HG02678 (cell line): ENCODE measurements at regions not wholly inside any gene's neighbourhood (a gene's known extent, or its start where the extent isn't known, plus 50 kb on each side); places are given as distances from the start of the nearest gene placed in this dataset.

ENCODE experiments used
- ATAC-seq: cut with Tn5 transposase; IDR thresholded peaks from one replicate; pipeline ENCODE4 v1.9.1; 2021; ENCODE audit warnings: mild to moderate bottlenecking, moderate library complexity; ENCODE audit not compliant: unreplicated experiment

- no peak for ATAC-seq
Observed at GRCh38 chr3:27935492-27935891, 213.4 kb upstream of the EOMES start.

DNA sequence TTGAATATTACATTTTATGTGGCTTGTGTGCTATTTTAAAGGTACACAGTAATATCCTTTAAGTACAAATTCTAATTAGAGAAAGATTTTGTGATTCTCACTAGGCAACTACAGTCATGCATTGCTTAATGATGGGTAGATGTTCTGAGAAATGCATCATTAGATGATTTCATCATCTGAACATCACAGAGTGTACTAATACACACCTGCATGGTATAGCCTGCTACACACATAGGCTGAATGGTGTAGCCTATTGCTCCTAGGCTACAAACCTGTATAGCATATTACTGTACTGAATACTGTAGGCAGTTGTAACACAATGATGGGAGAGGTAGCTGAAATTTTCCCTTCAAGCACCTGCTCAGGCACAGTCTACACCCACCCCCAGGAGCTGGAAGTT lies 217.4 kb upstream of the EOMES start:
- no peak for ATAC-seq

DNA sequence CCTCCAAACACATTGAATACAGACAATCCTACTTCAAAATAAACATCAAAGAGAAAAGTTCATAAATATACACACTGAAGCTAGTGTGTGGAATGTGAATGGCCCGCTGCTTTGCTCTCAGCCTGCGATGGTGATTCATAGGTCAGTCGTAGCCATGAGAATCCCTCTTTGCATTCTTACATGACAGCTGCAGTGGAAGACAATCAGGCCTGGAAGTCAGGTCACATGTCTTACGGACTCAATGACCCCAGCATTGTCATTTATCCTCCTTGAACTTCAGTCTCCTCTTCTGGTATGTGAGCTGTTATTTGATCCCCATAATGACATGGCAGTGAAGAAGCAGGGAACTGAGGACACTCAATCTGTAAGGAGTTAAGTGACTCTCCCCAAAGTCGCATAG lies 217.8 kb upstream of the EOMES start:
- ATAC-seq: no peak

GRCh38 chr3:27943106-27943505 lies 221.0 kb upstream of the EOMES start:
- no peak for ATAC-seq

GRCh38 chr3:27945229-27945628 lies 223.1 kb upstream of the EOMES start:
- no peak for ATAC-seq

DNA sequence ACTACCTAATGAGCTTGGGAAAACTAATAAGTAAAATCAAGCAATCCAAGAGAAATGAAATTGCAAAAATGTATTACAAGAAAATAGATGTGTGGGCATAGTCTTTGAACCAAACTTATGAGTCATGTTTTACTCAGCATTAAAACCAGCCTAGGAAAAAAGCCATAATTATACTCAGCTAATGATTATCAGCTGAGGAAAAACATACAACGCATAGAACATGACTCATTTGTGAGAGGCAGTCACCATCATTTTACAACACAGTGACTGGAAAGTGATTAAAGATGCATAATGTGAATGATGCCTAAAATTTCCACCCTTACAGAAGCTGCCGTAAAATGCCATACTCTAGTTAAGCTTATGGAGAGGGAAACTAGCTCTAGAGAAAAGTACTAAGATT lies 238.0 kb upstream of the EOMES start:
- no peak for ATAC-seq

GRCh38 chr3:27963519-27963918 lies 241.4 kb upstream of the EOMES start:
- ATAC-seq: no peak

GRCh38 chr3:27971600-27971999 lies 249.5 kb upstream of the EOMES start:
- no peak for ATAC-seq

- no peak for ATAC-seq
Observed at GRCh38 chr3:27976933-27977332, 254.8 kb upstream of the EOMES start.

GRCh38 chr3:27978440-27978839 lies 256.3 kb upstream of the EOMES start:
- ATAC-seq: no peak

DNA sequence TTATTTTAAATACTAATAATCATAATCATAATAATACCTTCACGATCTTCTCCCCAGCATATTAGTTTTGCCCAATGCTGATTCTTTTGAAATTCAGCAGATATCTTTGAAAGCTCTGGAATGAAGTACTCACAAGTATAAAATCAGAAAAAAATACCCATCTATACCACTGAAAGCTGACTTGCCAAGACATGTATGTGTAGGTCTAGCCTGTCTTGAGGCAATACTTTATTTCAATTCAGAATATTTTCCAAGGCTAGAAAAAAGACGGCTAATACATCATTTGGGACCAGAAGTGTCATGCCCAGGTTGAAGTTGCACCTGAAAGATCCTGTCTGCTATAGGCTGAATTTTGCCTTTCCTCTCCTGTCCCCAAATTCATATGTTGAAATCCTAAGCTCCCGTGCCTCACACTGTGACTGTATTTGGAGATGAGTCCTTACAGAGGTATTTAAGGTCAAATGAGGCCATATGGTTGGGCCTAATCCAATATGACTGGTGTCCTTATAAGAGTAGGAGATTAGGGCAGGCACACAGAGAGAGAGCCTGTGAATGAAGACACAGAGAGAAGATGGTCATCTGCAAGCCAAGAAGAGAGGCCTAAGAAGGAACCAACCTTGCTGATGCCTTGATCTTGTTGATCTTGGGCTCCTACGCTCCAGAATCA lies 255.9 kb upstream of the CMC1 start:
- no peak for ATAC-seq

DNA sequence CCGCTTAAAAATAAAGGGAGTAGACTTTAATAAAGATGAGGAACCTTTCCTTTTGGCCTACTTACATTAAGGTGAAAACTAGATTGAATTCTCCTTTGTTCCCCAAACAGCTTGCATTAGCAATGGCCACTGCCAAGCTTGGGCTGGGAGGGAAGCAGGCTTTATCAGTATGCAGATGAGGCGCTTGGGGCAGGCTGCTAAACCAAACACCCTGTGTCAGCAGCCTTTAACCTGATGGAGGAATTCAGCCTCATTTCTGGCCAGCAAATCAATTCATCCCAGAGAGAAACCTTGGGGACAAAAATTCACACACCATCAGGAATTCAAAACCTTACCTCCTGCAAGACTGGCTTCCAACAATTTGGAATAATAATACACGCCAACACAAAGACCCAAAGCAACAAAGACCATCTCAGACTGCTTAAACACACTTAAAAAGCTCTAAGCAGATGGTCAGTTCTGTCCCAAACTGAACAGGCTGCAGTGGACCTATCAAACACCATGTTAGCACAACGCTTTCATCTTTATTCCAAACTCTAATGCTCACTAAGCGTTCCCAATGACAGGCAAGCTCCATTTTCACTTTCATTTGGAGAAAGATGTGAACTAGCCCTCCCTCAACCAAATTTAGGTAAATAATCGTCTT lies 255.1 kb upstream of the CMC1 start:
- ATAC-seq: no peak

DNA sequence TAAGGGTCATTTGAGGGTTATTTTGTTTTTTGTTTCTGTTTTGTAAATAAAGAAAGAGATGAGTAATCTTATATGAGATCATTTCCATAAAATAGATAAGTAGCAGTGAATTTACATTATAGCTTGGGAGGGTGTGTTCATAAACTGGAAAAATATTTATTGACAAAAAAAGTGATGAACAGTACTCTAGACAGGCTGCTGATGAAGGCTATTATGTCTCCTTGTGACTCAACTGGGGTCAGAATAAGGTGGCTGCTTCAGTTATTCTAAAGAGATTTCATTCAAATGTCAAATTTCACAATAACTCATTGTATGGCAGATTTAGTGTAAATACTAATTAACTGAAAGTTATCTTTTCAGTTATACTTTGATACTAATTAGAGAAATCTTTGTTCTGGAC lies 251.1 kb upstream of the CMC1 start:
- ATAC-seq: no peak

DNA sequence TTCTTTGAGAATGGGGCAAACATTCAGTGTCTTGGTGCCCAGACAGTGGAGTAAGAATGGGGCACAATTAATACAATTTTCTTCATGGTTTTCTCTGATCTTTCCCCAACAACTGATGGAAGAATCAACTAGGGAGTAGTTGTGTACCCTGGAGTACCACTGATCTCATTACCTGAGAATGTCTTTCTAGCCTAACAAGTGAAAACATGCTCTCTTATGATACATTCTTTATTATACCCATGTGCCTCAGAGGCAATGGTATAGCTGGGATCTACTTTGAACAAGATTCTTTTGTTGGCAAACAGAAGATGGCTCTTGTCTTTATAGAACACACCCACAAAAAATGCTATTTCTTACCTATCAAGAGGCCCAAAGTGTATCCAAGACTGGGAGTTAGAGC lies 250.6 kb upstream of the CMC1 start:
- no peak for ATAC-seq

- ATAC-seq: no peak
Observed at GRCh38 chr3:27993051-27993450, 248.4 kb upstream of the CMC1 start.

DNA sequence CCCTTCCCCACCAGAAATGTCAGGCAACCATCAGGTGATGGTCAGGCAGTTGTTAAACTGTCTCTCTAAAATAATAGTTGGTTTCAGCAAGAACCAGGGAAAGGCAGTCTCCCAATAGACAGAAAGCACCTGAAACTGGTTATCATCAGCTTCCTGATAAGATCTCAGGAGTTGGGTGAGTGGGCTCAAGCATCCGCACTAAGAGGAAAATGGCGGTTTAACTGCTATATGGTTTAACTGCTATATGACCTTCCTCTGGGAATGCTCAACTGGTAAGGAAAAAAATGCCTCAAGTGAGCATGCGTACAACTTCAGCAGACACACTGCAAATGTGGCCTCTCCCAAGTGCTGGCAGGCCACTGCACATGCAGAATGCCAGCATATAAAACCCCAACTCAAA lies 240.8 kb upstream of the CMC1 start:
- ATAC-seq: no peak

DNA sequence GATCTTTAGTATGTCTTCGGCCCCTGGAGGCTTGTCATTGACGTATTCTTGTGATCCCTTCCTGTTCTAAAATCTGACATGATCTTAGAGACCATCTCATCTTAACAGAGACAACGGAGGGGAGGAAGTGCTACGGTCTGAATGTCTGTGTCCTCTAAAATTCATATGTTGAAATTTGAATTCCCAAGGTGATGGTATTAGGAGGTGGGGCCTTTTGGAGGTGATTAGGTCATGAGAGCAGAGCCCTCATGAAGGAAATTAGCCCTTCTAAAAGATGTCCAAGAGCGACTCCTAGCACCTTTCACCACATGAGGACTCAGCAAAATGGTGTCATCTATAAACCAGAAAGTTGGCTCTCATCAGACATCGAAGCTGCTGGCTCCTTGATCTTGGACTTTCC lies 233.2 kb upstream of the CMC1 start:
- ATAC-seq: no peak

DNA sequence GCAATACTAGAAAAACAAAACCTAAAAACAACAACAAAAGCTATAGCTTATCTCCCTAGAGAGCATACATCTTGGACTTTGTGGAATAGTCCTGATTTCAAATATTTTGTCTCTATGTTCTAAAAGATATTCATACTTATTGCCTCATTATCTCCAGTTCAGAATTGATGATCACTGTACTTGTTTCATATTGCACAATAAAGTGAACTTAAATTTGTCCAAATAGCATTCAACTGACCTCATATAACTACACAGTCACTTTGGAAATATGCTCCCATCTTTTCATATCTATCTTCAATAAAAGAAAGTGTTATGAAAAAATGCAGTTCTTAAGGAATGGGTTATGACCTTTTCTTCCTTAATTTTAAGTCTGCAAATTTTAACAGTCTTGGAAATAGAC lies 228.6 kb upstream of the CMC1 start:
- ATAC-seq: no peak

DNA sequence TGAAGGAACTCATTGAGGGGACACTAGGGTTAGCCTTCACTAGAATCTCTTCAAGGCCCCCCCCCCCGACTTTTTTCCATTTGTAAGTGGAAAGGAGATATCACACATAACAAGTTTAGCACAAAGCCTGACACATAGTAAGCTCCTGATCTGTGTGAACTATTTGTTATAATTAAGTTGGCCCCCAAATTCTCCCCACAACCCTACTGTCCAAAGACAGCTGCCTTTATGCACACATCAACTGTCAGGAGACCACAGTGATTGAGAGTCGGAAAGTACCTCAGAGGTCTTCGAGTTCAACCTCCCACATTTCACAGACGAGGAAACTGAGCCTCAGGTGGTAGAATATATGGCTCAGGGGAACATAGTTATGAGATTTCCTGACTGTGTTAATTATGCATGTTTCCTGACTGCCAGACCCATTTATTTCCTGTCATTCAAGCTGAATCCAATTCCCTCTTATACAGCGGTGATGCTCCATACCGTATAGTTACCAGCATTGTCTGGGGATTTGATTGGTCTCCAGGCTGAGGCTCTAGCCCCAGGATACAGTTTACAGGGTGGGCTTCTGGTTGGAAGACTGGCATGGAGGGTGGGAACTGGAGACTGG lies 227.4 kb upstream of the CMC1 start:
- ATAC-seq: no peak

DNA sequence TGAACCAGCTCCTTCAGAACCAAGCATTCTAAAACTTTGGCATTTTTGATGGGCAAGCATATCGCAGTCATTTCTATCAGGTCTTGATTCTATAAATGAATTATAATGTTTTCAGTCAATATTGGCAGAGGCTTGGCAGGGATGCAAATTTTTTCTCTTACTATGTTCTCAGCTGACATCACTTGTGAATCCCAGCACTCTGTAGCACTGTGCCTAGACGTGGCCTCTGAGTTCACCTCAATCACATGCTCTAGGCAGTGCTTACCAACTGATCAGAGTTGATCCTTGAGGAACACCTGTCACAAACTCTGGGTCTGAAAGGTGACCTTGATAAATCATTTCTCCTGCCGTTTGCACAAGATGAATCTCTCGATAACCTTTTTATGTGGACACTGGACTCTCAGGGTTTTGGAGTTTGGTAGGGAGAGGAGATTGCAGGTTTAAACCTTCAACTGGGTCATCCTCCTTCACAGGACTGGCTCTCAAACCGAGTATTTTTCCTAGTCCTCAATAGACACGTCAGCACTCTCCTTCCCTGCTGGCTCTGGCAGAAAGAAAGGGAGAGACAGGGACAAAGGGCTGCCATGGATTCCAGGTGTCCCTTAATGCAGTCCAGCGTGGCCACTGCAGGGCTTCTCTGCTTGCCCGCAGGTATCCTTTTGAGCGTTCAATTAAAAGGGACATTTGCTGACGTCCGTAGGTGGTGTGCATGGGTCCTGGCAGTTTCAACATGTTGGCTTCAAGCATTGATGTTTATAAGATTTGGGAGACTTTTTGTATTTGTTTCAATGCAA lies 222.3 kb upstream of the CMC1 start:
- ATAC-seq: no peak

DNA sequence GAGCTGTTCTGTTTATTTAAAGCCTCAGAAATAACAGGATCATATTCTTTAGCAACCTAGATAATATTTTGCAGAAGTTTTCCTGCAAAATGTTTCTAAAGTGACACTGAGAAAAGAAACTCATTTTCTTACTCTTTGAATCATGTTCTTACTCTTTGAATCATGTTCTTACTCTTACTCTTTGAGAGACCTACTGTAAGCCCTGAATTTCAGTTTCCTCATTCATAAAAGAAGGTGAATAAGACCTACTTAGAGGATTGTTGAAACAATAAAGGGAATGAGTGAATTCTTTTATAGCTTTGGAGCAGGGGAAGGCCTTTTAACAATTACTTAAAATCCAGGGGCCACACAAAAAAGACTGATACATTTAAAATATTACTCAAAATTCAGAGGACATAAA lies 221.7 kb upstream of the CMC1 start:
- ATAC-seq: no peak

GRCh38 chr3:28022916-28023315 lies 218.5 kb upstream of the CMC1 start:
- no peak for ATAC-seq
